Calu3 (cell line): ENCODE measurements at regions not wholly inside any gene's neighbourhood (a gene's known extent, or its start where the extent isn't known, plus 50 kb on each side); places are given as distances from the start of the nearest gene placed in this dataset.
"Not testable (repeated sequence)": the region's sequence is repeated elsewhere in the genome, so short reads cannot be mapped to it uniquely, and the experiment has no call there.

ENCODE experiments used
- BruUV-seq: library from RNA; stranded (reverse); fragments of 400-500 nt; replicated peaks from 2 replicates; lab custom pipeline; 2021; lab: Mats Ljungman, UMichigan
- CTCF ChIA-PET: fragments of 300-600 bp; sonication (Branson Sonifier 250); formaldehyde crosslinking; loops from one replicate; lab custom pipeline; 2022; ENCODE audit warnings: antibody characterized with exemption; lab: Charles Lee
- DNase-seq: peaks from one replicate; pipeline ENCODE4 v3.0.0; 2022
- H3K27ac Mint-ChIP-seq: one replicate; pipeline ENCODE4 v1.8.0; 2022; ENCODE audit warnings: mixed read lengths; ENCODE audit not compliant: unreplicated experiment
- H3K27me3 Mint-ChIP-seq: one replicate; pipeline ENCODE4 v1.8.0; 2022; ENCODE audit warnings: mixed read lengths; ENCODE audit not compliant: unreplicated experiment
- H3K36me3 Mint-ChIP-seq: one replicate; pipeline ENCODE4 v1.8.0; 2022; ENCODE audit warnings: mild to moderate bottlenecking, moderate library complexity, mixed read lengths; ENCODE audit not compliant: insufficient read depth, unreplicated experiment
- H3K4me1 Mint-ChIP-seq: one replicate; pipeline ENCODE4 v1.8.0; 2022; ENCODE audit warnings: mild to moderate bottlenecking, low read depth, mixed read lengths; ENCODE audit not compliant: unreplicated experiment
- H3K4me3 Mint-ChIP-seq: one replicate; pipeline ENCODE4 v1.8.0; 2022; ENCODE audit warnings: mild to moderate bottlenecking, low read depth, moderate library complexity, mixed read lengths; ENCODE audit not compliant: unreplicated experiment
- H3K9me3 Mint-ChIP-seq: one replicate; pipeline ENCODE4 v1.8.0; 2022; ENCODE audit warnings: low read depth, mixed read lengths; ENCODE audit not compliant: unreplicated experiment
- intact Hi-C: fragments of 100-400 bp; cut with micrococcal nuclease; formaldehyde crosslinking; loops from one replicate; pipeline ENCODE4 v1.10.0; 2022; ENCODE audit not compliant: unreplicated experiment
- TF ChIP-seq, protein P1 (sequence below): fragments of 200-600 bp; IDR thresholded peaks from one replicate; pipeline ENCODE4 v1.8.0; 2022; ENCODE audit warnings: antibody characterized with exemption; ENCODE audit not compliant: unreplicated experiment

GRCh38 chr5:135149956-135150723, 116.1 kb upstream of the PITX1 start:
- no peaks in the 10 kb centered on the region for H3K4me1 Mint-ChIP-seq
- peaks cover 3% of the 10 kb centered on the region for H3K9me3 Mint-ChIP-seq
- CTCF ChIA-PET = no interaction called here
- TF ChIP-seq, protein P1, sequence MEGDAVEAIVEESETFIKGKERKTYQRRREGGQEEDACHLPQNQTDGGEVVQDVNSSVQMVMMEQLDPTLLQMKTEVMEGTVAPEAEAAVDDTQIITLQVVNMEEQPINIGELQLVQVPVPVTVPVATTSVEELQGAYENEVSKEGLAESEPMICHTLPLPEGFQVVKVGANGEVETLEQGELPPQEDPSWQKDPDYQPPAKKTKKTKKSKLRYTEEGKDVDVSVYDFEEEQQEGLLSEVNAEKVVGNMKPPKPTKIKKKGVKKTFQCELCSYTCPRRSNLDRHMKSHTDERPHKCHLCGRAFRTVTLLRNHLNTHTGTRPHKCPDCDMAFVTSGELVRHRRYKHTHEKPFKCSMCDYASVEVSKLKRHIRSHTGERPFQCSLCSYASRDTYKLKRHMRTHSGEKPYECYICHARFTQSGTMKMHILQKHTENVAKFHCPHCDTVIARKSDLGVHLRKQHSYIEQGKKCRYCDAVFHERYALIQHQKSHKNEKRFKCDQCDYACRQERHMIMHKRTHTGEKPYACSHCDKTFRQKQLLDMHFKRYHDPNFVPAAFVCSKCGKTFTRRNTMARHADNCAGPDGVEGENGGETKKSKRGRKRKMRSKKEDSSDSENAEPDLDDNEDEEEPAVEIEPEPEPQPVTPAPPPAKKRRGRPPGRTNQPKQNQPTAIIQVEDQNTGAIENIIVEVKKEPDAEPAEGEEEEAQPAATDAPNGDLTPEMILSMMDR = no peak
- H3K4me3 Mint-ChIP-seq = no peak overlapping the region
- H3K27me3 Mint-ChIP-seq = no peaks in the 10 kb centered on the region
- no peak overlapping the region for H3K27ac Mint-ChIP-seq
- intact Hi-C loops = no loop called here
- BruUV-seq = no TSS peak
- no peak for DNase-seq
- H3K36me3 Mint-ChIP-seq = peaks cover 3% of the 10 kb centered on the region

GRCh38 chr5:135149229-135149955, 115.4 kb upstream of the PITX1 start:
- H3K9me3 Mint-ChIP-seq = peaks cover 3% of the 10 kb centered on the region
- no peak overlapping the region for H3K27ac Mint-ChIP-seq
- intact Hi-C loops = no loop called here
- no peaks in the 10 kb centered on the region for H3K4me1 Mint-ChIP-seq
- H3K27me3 Mint-ChIP-seq = no peaks in the 10 kb centered on the region
- BruUV-seq = no TSS peak
- CTCF ChIA-PET = no interaction called here
- no peak for DNase-seq
- H3K4me3 Mint-ChIP-seq = no peak overlapping the region
- peaks cover 3% of the 10 kb centered on the region for H3K36me3 Mint-ChIP-seq
- TF ChIP-seq, protein P1 = no peak

GRCh38 chr5:135147294-135148090, 113.5 kb upstream of the PITX1 start:
- no TSS peak for BruUV-seq
- Mint-ChIP-seq H3K27me3 (no peaks in the 10 kb centered on the region), H3K27ac (no peak overlapping the region), H3K9me3 (peaks cover 3% of the 10 kb centered on the region), H3K4me1 (no peaks in the 10 kb centered on the region), H3K36me3 (no peaks in the 10 kb centered on the region), H3K4me3 (no peak overlapping the region)
- no peak for DNase-seq
- TF ChIP-seq, protein P1 = no peak
- intact Hi-C loops = no loop called here
- CTCF ChIA-PET = interaction anchor here (1.0 kb wide), 1 partner anchor 20 kb away, joined by 3 read pairs; no protein-coding TSS in a partner anchor

- intact Hi-C loops = no loop called here
- peaks cover 8% of the 10 kb centered on the region for H3K36me3 Mint-ChIP-seq
- peaks cover 3% of the 10 kb centered on the region for H3K9me3 Mint-ChIP-seq
- no peak for DNase-seq
- no peak overlapping the region for H3K27ac Mint-ChIP-seq
- CTCF ChIA-PET = no interaction called here
- BruUV-seq = no TSS peak
- no peaks in the 10 kb centered on the region for H3K27me3 Mint-ChIP-seq
- H3K4me1 Mint-ChIP-seq = peaks cover 6% of the 10 kb centered on the region
- H3K4me3 Mint-ChIP-seq = no peak overlapping the region
- TF ChIP-seq, protein P1 = no peak
These were observed 112.0 kb upstream of the PITX1 start for GRCh38 chr5:135145985-135146384.

GRCh38 chr5:135143682-135144081, 109.7 kb upstream of the PITX1 start:
- H3K4me1 Mint-ChIP-seq = peaks cover 25% of the 10 kb centered on the region
- intact Hi-C loops, H3K4me3 Mint-ChIP-seq, BruUV-seq, CTCF ChIA-PET, DNase-seq, H3K27ac Mint-ChIP-seq, H3K9me3 Mint-ChIP-seq, H3K27me3 Mint-ChIP-seq: not testable (repeated sequence)
- peaks cover 17% of the 10 kb centered on the region for H3K36me3 Mint-ChIP-seq
